HG03354 (cell line): ENCODE measurements at regions not wholly inside any gene's neighbourhood (a gene's known extent, or its start where the extent isn't known, plus 50 kb on each side); places are given as distances from the start of the nearest gene placed in this dataset.
"Not testable (repeated sequence)": the region's sequence is repeated elsewhere in the genome, so short reads cannot be mapped to it uniquely, and the experiment has no call there.

ENCODE experiments used
- ATAC-seq: cut with Tn5 transposase; IDR thresholded peaks from one replicate; pipeline ENCODE4 v1.9.1; 2021; ENCODE audit warnings: mild to moderate bottlenecking; ENCODE audit not compliant: unreplicated experiment, poor library complexity, severe bottlenecking

- ATAC-seq: no peak
Observed at GRCh38 chr4:104334410-104334809, 160.3 kb downstream of the CXXC4 start.

- ATAC-seq: no peak
Observed at GRCh38 chr4:104330125-104330905, 164.4 kb downstream of the CXXC4 start.

- ATAC-seq: not testable (repeated sequence)
Observed at GRCh38 chr4:104326991-104327694, 167.6 kb downstream of the CXXC4 start.

DNA sequence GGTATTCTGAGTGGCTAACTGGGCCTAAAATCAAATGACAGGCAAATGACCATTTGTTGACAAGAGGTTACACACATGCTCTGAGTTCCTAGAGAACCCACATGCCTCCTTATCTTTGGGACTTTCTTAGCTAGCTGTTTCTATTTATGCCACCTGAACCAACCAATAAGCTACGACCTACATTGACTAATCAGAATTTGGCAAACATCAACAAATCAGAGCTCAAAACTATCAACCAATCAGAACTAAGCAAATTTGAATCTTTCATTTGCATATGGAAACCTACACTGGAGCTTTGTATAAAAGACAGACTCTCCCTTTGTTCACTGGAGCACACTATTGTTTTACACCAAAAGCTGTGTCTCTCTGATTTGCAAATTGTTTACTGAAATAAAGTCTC is 192.0 kb downstream of the CXXC4 start:
- no peak for ATAC-seq

- ATAC-seq: no peak
Observed at GRCh38 chr4:104294811-104295210, 199.9 kb downstream of the CXXC4 start.

DNA sequence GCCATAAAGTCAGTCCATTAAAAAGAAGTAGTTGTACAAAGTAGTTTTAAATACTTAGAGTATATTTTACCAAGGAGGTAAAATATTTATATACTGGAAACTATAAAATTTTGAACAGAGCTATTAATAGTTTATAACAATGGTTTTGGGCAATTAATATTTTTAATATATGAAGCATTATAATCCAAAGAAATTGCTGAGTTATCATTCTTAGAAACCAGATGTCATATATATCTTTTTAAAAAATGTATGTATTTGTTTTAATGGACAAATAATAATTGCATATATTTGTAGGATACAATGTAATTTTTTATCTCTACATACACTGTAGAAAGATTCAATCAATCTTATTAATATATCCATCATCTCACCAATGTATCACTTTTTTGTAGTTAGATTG is 207.8 kb downstream of the CXXC4 start:
- ATAC-seq: no peak

- ATAC-seq: no peak
Observed at GRCh38 chr4:104283303-104283702, 211.4 kb downstream of the CXXC4 start.

- no peak for ATAC-seq
Observed at GRCh38 chr4:104279744-104280143, 214.9 kb downstream of the CXXC4 start.

- ATAC-seq: no peak
Observed at GRCh38 chr4:104272966-104273365, 221.7 kb downstream of the CXXC4 start.

DNA sequence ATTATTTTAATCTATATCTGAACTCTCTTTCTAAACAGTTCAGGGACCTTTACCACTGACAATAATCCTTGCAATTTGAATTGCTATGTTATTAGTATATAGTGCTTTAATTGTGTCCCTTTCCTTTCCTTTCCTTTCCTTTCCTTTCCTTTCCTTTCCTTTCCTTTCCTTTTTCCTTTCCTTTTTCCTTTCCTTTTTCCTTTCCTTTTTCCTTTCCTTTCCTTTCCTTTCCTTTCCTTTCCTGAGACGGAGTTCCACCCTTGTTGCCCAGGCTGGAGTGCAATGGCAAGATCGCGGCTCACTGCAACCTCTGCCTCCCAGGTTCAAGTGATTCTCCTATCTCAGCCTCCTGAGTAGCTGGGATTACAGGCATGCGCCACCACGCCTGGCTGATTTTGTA is 225.1 kb downstream of the CXXC4 start:
- ATAC-seq: not testable (repeated sequence)

- ATAC-seq: no peak
Observed at GRCh38 chr4:104263100-104263499, 231.6 kb downstream of the CXXC4 start.

DNA sequence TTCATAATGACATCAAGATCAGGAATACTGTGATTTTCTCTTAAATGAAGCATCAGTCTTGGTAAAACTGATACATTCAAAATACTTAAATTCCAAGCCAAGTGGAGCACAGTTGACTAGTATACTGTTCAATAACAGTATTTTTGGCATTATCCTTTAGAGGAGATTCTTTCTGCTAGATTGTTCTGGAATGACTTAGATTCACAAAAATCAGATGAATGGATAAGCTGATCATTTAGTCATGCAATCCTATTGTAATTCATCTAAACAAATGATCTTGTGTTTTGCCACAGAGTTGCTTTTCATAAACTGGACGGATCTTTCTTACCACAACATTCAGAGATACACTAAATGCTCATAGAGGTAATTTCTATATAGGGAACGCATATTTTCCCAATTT is 232.0 kb downstream of the CXXC4 start:
- no peak for ATAC-seq

GRCh38 chr4:104248726-104249125 is 246.0 kb downstream of the CXXC4 start:
- ATAC-seq: no peak

DNA sequence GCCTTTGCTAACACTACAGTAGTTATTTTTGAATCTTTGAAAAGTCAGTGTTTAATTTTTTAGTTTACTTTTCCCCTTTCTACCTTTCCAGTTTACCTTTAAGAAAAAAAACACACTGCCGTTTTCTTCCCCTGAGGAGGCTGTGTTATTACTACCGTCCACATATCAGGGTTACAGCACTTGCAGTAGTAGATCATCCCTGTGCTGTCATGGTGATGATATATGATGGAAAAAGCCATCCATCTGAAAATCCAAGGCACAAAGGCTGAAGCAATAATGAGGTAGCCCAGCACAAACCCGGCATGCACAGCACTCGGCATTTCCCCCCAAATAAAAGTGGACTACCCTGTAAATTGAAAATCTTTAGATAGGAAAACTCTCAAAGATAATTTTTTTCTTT is 258.7 kb downstream of the CXXC4 start:
- no peak for ATAC-seq

DNA sequence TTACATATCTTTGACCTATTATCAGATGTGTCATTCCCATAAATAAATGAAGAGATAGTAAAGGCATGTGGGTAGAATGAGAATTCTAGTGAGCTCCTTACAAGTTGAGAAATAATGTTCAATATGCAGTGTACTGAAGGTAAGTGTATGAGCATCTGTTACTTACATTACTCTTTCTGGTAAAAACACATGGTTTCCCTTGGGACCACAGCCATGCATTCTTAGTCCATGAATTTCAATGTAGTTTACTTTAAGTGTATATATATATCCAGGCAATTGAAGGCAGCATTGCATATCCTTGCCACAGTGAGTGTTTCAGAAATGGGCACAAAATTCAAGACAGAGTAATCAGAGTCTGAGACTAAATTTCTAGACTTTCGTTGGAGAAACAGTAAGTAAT is 277.2 kb downstream of the CXXC4 start:
- no peak for ATAC-seq

- ATAC-seq: no peak
Observed at GRCh38 chr4:104211657-104212056, 283.0 kb downstream of the CXXC4 start.

GRCh38 chr4:104210420-104210819 is 284.3 kb downstream of the CXXC4 start:
- ATAC-seq: no peak

- no peak for ATAC-seq
Observed at GRCh38 chr4:104206784-104207183, 287.9 kb downstream of the CXXC4 start.

DNA sequence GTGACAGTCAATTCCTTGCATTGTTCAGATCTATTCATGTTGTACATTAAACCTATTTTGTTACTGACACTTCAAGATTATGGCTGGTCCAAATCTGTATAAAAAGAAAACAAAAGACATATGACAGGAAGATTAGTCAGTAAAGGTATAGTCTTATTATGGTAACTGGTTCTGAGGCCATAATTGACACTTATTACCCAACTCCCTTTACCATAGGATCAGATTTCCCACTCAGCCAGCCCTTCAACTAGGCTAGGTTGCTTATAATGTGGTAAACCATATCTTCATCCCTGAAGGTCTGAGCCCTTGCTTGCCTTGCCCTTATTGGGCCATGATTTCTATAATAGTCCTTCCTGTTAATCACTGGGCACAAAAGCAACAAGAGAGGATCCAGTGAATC is 289.6 kb downstream of the CXXC4 start:
- ATAC-seq: no peak

GRCh38 chr4:104188301-104188700 is 306.4 kb downstream of the CXXC4 start:
- ATAC-seq: no peak

- no peak for ATAC-seq
Observed at GRCh38 chr4:104169437-104169836, 325.3 kb downstream of the CXXC4 start.
